HG02970 (cell line): ENCODE measurements at regions not wholly inside any gene's neighbourhood (a gene's known extent, or its start where the extent isn't known, plus 50 kb on each side); places are given as distances from the start of the nearest gene placed in this dataset.
A peak's percentile ranks its signal among the peaks of the same experiment; 100 is the strongest.

Experiments used
- ATAC-seq: cut with Tn5 transposase; IDR thresholded peaks from one replicate; pipeline ENCODE4 v1.9.1; 2021; ENCODE audit warnings: mild to moderate bottlenecking, moderate library complexity, moderate number of reproducible peaks; ENCODE audit not compliant: unreplicated experiment, low FRiP score

DNA sequence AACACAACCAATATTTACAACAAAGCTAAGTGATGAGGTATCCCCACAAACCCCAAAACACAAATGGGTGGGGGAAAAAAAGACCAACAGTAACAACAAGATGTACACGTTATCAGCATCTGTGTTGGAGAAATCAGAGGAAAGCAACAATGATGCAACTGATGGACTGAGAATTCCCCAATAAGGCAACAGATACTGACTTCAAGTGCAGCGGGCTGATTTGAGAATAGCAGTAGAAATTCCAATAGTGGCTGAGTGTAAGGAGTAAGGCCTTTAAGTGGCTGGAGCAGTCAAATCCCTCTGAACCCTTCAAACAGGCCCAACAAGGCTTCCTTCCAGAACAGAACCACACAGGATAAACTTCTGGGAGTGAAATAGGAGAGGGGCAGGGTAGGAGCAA is 97.6 kb downstream of the TM2D1 start:
- ATAC-seq, result no peak

DNA sequence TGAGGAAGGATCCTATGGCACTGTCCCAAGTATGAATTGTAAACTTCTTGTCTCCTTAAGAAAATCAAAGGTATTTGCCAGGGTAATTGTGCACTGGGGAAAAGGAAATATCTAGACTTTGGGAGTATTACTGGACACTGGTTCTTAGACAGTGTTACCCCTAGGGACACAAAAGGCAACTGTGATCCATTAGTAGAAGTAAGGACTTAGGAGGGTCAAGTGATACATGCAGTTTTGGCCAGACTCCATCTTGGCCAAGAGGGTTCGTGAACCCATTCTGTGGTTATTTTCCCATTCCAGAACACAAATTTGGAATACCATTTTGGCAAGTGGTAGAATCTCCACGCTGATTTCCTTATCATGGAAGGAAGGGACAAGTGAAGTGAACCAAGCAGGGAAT is 98.1 kb downstream of the TM2D1 start:
- ATAC-seq, result no peak

DNA sequence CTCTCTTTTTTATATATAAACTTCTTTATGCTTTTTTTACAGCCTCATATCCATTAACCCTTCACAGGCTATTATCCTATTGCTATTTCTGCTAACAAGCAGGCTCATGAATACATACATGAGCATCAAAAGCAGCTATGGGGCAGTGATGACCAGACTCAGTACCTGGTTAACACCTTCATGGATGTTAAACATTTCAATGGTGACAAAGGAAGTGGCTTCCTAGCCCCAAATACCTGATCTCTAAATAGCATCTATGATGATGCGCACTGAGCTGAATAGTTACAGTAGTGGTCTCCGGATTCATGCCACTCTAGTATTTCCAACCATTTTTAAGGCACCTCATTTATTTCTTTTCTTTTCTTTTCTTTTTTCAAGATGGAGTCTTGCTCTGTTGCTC is 101.1 kb downstream of the TM2D1 start:
- no peak for ATAC-seq

DNA sequence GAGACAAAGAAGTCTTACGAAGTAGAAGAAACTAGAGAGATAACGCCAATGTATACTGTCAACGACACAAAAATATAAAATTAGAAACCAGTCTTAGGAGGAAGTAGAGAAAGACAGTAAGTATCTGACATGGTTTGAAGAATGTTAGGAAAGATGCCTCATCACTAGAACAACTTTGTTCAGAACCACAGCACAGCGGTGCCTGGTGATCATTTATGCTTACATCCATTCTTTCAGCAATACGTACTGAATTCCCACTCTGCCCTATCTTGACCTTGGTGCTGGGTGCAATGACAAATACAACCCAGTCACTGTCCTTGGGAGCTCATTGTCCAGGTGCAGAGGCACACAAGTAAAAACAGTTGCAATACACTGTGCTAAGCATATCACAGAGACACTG is 104.4 kb downstream of the TM2D1 start:
- no peak for ATAC-seq

DNA sequence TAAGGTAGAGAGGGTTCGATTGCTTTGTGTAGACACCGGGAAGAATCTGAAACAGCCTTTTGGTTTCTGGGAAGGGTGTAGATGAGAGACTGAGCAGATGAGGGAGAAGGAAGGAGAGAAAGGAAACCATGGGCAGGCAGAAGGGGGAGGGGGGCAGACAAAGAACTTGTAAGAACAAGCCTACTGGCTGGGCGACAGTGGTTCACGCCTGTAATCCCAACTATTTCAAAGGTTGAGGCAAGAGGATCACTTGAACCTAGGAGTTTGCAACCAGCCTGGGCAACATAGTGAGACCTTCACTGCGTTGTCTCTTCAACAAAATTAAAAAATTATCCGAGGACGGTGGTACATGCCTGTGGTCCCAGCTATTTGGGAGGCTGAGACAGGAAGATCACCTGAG is 106.2 kb downstream of the TM2D1 start:
- ATAC-seq, result no peak

DNA sequence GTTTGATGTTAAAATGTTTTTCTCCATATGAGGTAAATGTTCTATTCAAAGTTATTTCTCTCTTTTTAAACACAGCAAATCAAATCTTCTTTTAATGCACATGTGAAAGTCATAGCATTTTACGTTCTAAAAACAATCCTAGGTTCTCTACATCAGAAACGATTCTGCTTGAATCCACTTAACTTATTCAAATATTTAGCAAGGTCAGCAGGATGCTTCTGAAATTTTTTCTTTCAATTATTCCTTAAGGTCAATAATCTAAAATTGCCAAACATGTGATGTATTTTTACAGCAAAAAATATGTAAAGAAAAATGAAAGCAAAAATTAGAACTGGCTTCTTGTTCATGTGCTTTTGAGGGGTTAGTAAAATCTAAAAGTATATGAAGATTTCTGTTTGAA is 106.7 kb downstream of the TM2D1 start:
- no peak for ATAC-seq

DNA sequence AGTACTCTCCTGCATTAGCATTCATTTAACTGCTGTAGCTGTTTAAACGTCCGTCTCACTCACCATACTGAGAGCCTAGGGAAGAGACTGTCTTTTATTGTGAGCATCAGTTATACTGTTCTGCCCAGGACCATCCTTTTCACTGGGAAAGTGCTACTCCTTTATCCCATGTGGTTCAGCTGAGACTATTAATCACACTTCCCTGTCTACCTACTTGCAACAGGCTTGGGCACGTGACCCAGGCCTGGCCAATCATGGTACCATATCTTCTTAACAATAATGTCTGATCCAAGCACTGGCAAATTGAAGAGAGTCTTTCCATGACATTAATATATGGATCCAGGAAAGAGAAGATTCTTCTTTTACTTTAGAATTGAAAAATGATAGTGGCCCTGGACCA is 108.1 kb downstream of the TM2D1 start:
- no peak for ATAC-seq

DNA sequence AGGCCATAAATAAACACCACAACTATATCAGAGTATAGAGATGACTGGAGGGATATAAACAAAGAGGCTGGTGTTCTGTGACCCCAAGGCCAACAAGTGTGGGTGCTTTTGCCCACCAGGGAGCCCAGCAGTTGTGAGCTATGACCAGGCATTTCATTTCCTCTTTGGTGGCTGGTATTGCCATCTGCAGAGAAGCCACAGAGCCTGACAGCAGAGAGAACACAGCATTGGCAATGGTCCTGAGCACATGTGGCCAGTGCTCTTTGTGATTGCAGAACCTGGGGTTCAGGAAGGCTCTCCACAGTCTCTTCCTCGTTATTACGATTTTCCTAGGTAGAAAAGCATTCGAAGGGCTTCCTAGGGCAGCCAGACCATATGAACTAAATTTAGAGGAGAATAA is 112.3 kb downstream of the TM2D1 start:
- ATAC-seq, result no peak

DNA sequence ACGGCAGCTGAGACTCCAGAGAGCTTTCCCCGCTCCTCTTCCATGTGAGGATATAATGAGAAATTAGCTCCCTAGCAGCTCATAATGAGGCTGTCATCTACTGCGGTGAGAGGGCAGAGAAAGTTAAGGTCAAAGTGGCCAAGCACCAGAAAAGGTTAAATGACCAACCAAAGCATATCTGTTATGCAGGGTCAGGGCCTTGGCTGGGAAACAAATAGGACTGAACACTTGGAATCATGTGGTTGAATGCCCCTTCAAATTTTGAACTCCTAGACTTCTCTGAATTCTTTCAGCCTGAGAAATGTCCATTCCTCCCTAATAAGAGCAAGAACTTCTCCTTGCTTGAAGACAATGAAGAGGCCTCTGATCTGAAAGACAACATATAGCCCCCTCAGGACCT is 115.9 kb downstream of the TM2D1 start:
- no peak for ATAC-seq

DNA sequence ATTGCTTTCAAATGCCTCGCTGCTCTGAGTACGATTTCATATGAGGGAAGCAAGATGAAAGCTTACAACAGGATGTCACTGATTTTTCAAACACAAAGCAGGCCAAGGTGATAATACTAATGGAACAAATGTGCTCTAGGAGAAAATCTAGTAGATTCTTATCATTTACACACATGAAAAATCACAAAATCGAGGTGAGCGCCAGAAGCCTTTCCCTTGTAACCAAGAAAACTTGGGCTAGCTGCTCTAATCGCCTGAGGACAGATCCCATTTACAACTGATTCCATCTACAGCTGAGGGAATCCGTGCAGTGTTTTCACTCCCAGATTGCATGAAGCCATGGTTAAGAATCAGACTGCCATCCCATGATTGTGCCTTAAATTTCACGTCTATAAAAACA is 117.5 kb downstream of the TM2D1 start:
- ATAC-seq, result no peak

DNA sequence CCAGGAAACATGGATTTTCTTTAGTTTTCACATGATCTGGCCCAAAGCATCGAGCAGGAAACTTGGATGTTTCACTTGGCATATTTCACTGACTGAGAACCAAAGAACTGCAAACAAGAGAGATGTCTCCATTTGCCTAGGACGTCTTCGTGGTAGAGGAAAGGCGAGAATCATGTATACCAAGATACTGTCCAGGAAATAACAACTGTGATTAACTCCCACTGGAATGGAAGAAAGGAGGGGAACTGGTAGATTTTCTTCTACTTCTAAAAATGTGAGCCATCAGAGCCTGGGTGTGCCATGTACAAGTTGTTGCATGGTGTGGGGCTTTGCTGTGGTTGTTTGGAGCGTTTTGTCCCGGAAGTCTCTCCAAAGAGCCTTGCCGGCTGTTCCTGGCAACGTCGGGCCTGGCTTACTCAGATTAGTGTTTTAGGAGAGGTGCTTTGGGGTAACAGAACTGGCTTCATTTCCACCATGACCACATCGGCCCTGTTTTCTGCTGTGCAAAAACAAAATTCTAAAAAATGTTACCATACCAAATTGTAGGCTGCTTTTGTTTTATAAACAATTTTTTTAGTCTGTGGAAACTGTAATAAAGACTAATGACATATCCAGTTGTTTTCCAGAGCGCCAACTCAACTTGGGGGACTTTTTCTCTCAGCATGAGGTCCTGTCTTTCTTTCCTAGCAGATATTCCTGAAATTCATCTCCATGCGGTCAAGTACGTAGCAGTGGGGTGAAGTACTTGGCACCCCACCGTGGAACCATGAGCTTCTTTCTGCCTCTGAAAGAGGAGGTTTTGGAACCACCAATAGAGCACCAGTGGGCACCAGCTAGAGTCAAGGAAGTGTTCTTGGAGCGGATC is 118.3 kb downstream of the TM2D1 start:
- no peak for ATAC-seq

DNA sequence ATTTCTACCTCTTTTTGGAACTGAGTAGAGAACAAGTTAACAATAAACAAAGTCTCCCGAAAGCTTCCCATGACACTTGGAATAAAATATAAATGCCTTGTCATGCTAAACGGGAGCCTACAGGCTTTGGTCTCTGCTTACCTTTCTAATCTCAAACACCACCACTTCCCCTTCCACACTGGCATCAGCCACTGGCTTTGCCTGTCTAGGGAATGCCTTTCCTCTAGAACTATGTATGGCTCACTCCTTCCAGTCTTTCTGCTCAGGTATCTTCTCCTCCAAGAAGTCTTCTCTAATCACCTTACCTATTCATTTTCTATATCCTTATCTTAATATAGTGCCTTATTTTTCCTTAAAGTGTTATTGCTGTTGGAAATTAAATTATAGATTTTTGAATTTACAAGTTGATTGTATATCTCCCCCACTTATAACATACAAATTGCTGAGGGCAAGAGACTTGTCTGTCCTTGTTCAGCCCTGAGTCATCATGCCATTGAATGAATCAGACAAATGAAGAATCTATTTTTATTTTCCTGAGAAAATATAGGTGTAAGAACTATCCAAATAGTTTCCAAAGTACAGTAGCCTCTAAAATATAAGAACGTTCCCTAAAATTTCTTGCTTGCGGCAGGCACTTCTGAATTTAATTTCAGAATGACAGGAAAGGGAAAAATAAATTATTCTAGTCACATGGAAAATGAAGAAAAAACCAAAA is 119.2 kb downstream of the TM2D1 start:
- no peak for ATAC-seq

DNA sequence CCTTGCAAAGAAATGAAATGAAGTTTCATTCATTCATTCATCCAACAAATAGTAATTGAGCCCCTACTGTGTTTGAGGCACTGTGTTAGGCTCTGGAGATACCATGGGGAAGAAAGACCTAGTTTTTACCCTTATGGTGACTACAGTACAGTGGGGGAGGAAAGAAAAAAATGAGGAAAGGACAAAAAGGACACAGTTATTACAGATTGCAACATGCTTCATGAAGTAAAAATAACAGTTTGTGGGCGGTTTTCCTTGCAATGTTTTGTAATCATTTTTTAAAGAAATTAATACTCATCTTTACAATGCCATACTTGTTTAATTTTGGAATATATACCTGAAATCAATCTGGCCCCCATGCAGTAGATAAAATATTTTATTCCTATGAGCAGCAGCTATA is 120.3 kb downstream of the TM2D1 start:
- ATAC-seq, result no peak

DNA sequence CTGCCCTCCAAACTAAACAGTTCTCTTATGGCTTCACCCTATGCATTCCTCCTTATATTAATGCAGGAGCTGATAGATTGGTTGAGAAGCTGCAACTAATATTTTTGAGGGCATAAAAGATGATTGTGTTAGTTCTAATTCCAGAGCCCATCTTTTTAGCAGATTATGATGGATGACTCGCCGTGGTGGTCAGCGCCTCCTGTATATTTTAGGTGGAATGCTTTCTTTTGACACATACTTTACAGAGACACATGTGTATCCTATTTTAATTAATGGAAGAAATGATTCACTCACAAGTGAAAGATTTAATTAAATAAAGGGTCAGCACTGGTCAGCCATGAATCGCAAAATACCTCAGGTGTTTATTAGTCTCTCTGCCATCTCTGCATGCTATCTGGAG is 120.7 kb downstream of the TM2D1 start:
- no peak for ATAC-seq

DNA sequence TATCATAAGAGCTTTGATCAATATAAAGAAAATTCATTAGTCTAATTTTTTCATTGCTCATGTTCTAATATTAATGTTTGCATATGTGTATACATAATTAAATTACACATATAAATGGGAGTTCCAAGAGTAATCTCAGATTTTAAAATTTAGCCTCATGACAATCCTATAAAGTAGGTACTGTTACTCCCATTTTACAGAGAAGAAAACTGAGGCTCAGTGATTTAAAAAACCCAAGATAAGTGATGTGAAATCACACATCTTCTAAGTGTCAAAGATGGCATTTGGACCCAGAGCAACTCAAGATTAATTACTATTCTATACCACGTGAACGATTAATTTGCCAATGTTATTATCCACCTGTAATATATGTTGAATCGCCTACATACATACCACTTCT is 122.3 kb downstream of the TM2D1 start:
- no peak for ATAC-seq

DNA sequence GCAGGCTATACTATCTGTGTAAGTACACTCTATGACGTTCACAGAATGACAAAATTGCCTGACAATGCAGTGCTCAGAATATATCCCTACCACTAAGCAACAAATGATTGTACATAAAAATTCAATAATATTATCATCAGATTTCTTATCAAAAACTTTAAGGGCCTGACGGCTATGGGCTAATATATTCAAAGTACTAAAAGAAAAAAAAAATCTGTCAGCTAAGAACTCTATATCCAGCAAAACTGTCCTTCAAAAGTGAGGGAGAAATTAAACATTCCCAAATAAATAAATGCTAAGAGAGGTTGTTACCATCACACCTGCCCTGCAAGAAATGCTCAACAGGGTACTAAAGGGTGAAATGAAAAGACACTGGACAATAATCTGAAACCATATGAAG is 127.3 kb downstream of the TM2D1 start:
- ATAC-seq, result no peak

DNA sequence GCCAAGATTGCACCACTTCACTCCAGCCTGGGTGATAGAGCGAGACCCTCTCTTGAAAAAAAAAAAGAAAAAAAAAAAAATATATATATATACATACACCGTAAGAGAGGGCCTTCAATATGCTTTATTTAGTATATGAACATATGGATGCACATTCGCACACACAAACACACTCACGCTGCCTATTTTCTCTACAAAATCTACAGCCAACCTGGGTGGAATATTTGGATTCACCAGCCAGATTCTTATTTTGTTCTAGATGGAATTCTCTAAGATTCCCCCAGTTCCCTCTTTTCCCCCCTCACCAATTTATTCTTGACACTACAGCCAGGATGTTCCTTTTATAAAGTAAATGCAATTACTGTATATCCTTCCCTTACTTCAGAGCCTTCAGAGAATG is 131.6 kb downstream of the TM2D1 start:
- ATAC-seq, result no peak

DNA sequence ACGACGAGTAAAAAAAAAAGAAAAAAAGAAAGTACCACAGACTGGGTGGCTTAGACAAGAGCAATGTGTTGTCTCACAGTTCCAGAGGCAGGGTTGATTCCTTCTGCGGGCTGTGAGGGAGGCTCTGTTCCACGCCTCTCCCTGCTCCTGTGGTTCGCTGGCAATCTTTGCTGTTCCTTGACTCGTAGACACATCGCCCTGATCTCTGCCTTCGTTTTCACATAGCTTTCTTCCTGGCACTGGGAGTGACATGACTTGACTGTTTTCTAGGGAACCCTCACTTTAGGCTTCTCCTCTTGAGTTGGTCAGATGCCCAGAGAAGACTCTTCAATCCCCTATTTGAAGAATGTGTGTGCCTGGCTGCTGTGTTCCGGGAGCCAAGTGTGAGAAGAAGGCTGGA is 133.6 kb downstream of the TM2D1 start:
- no peak for ATAC-seq

DNA sequence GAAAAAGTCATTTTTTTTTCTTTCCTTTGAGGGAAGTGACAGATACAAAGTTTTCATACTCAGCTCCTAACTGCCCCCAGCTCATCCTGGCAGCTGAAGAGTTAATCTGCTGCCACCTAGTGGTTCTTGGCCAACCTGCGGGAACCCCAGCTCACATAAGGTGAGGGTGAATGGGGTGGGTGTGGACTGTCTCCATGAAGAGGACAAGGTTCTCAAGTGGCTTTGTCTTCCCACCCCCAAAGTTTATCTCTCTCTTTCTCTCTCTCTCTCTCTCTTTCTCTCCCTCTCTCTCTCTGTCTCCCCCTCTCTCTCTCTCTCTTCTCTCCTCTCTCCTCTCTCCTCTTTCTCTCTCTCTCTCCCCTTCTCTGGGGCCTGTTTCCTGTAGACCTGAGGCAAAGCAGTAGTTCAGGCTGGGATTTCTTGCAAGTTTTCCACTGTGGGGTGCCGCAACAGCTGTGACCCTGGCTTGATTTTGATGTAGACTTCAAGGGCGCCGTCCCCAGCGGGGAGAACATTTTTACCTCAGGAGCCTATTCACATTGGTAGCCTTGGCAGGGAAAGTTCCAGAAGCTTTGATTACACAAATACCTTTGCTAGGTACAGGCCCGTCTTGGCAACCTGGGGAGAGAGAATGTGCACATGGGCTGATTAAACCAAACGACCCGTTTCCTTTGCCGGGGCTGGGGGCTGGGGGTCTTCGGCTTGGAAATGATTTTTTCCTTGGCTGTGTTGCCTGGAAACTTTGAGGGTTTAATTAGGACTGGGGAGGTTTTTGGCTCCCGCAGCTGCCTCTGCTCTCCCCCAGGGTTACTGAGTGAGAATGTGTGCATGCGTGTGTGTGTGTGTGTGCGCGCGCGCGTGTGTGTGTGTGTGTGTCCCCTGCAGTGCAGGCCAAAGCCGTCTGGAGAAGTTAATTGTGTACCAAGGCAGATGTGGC is 135.9 kb downstream of the TM2D1 start:
- peak; percentile 80 for ATAC-seq

DNA sequence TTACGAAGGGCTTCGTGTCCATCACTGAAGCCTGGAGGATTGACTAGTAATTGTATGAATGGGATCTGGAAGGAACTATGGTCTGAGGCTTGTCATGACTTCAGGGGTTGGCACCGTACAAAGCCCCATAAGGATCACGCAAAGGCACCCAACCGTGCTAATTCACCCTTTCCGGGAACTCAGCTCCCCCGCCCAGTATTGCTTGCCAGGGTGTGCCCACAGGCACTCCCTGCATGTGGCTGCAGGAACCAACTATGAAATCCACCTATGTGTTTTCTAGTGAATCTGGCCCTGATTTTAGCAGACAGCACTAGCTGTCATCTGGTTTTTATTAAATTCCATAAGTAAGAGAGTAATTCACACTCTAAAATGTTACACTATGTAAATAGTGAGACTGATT is 139.2 kb downstream of the TM2D1 start:
- ATAC-seq, result no peak

DNA sequence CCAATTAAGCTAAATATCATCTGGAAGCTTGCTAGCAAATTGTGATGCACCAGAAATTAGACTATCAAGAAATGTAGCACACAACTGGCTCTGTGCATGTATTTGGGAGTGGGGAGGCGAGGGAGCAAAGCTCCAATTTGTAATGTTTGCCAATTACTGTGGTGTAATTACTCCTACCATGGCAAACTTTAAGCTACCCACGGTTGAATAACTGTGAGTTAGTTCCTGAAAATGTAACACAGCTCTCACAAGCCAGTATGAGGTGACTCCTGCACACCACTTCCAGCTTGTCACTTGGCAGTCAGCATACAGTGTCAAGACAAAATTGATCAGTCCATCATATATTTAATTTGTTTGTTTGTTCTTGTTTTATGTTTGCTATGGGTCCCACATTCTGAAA is 141.2 kb downstream of the TM2D1 start:
- ATAC-seq, result no peak
